ENCODE measurements at regions not wholly inside any gene's neighbourhood (a gene's known extent, or its start where the extent isn't known, plus 50 kb on each side); places are given as distances from the start of the nearest gene placed in this dataset.
"Not testable (repeated sequence)": the region's sequence is repeated elsewhere in the genome, so short reads cannot be mapped to it uniquely, and the experiment has no call there.

DNA sequence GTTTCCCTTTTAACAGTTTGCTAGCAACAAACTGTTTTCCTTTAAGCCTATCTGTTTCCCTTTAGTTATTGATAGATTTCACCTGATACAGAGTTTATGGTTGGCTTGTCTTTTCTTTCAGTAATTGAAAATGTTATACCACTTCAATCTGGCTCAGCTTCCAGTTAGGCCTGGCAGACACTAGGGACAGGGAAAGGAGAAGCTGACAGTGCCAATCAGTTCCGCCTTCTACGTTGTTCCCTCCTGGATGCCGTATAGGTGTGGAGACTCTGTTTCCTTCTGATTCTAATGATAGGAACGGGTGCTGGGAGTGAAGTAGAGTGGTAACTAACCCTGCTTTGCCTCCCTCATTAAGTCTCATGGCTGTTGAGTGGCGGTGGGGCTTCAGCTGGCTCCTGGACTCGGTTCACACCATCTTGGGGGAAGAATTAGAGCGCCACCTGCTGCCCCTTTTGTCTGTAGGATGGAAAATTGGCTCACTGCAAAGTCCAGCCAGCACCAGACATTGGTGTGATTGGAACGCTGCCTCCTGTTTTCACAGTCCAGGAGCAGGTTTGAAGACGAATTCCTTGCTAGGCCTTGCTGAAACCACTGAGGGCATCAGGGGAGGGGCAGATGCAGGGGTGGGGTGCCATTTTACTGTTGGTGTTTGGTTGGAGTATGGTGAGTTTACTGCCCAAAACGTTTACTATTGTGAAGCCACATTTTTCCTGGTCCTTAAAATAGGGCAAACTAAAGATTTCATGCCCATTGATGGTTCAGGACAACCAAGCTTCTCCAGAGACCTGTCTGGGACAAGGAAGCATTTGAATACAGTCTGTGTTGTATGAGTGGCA lies 1729.5 kb downstream of the GRIK2 start:
- Histone ChIP-seq H3K4me3 (ENCODE audit: insufficient read depth, low read depth, low read length) (no peak overlapping the region), H3K9me3 (ENCODE audit: control insufficient read depth, low read length) (no peaks in the 10 kb centered on the region), H3K36me3 (ENCODE audit: control insufficient read depth, insufficient read depth, low read length) (no peaks in the 10 kb centered on the region), H3K27ac (ENCODE audit: insufficient read depth, low read depth, low read length, poor library complexity, severe bottlenecking) (no peak overlapping the region), H3K27me3 (ENCODE audit: control insufficient read depth, insufficient read depth, low read length, poor library complexity, severe bottlenecking) (no peaks in the 10 kb centered on the region), H3K4me1 (ENCODE audit: control insufficient read depth, insufficient read depth, low read length) (no peaks in the 10 kb centered on the region)
- 38 to 40% methylated on average over 10 of the region's 10 CpGs for WGBS, 2 experiments

DNA sequence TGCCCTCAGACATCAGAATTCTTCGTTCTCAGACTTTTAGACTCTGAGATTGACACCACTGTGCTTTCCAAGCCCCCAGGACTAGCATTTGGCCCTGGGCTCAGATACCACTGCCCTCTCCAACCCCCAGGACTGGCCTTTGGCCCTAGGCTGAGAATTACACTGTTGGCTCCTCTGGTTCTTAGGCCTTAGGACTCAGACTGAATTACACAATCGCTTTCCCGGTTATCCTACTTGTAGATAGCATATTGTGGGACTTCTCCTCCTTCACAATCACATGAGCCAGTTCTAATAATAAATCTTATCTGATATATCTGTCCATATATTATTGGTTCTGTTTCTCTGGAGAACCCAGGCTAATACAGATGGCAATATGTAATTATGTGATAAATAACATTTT lies 1725.5 kb downstream of the GRIK2 start:
- Histone ChIP-seq H3K36me3 (ENCODE audit: control insufficient read depth, insufficient read depth, low read length) (no peaks in the 10 kb centered on the region), H3K27ac (ENCODE audit: insufficient read depth, low read depth, low read length, poor library complexity, severe bottlenecking) (no peak overlapping the region), H3K4me3 (ENCODE audit: insufficient read depth, low read depth, low read length) (no peak overlapping the region), H3K9me3 (ENCODE audit: control insufficient read depth, low read length) (no peaks in the 10 kb centered on the region), H3K4me1 (ENCODE audit: control insufficient read depth, insufficient read depth, low read length) (no peaks in the 10 kb centered on the region), H3K27me3 (ENCODE audit: control insufficient read depth, insufficient read depth, low read length, poor library complexity, severe bottlenecking) (no peaks in the 10 kb centered on the region)
- WGBS, 2 experiments = 65 to 75% methylated on average over 3 of the region's 3 CpGs

DNA sequence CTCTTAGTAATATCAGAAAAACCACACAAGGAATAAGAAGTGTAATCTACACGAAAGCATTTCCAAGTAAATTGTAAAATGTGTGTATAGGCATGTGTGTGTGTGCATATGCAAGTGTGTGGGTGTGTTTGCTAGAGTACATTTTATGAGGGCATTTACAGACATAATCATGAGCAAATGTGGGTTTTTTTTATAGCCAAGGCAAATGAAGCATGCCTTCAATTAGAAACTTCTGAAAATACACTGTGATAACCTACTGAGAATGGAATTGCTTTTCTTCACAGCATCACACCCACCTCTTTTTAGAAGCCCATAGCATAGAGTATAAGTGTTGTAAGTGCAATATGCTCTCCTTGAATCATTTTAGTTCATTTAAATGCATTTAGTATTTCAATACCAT lies 1721.1 kb downstream of the GRIK2 start:
- 95 to 100% methylated on average over 1 of the region's 1 CpG for WGBS, 2 experiments
- Histone ChIP-seq H3K27ac (ENCODE audit: insufficient read depth, low read depth, low read length, poor library complexity, severe bottlenecking) (no peak overlapping the region), H3K36me3 (ENCODE audit: control insufficient read depth, insufficient read depth, low read length) (no peaks in the 10 kb centered on the region), H3K4me1 (ENCODE audit: control insufficient read depth, insufficient read depth, low read length) (no peaks in the 10 kb centered on the region), H3K4me3 (ENCODE audit: insufficient read depth, low read depth, low read length) (no peak overlapping the region), H3K27me3 (ENCODE audit: control insufficient read depth, insufficient read depth, low read length, poor library complexity, severe bottlenecking) (no peaks in the 10 kb centered on the region), H3K9me3 (ENCODE audit: control insufficient read depth, low read length) (no peaks in the 10 kb centered on the region)

DNA sequence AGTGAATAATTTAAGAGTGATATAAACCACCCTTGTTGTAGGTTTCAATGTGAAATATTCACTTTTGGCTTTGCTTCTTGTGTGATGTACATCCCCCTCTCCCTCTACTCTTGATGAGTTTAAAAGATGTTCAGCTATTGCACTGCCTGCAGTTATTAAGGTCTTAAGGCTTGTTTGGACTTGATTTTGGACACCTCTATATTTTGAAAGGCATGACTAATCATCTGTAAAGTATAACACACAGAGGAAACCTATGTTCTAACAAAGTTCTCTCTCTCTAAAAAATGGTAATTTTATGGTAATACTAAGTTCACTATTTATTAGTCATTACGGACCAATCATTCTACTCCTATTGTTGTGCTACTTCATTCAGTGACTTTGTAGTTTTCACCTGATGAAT lies 1719.9 kb downstream of the GRIK2 start:
- 100% methylated on average over 1 of the region's 1 CpG; no CpG with 5 or more reads in 1 of the 2 experiments for WGBS, 2 experiments
- no peaks in the 10 kb centered on the region for H3K4me1 ChIP-seq (ENCODE audit: control insufficient read depth, insufficient read depth, low read length)
- no peak overlapping the region for H3K4me3 ChIP-seq (ENCODE audit: insufficient read depth, low read depth, low read length)
- no peaks in the 10 kb centered on the region for H3K9me3 ChIP-seq (ENCODE audit: control insufficient read depth, low read length)
- no peaks in the 10 kb centered on the region for H3K36me3 ChIP-seq (ENCODE audit: control insufficient read depth, insufficient read depth, low read length)
- no peaks in the 10 kb centered on the region for H3K27me3 ChIP-seq (ENCODE audit: control insufficient read depth, insufficient read depth, low read length, poor library complexity, severe bottlenecking)
- H3K27ac ChIP-seq (ENCODE audit: insufficient read depth, low read depth, low read length, poor library complexity, severe bottlenecking) = no peak overlapping the region

DNA sequence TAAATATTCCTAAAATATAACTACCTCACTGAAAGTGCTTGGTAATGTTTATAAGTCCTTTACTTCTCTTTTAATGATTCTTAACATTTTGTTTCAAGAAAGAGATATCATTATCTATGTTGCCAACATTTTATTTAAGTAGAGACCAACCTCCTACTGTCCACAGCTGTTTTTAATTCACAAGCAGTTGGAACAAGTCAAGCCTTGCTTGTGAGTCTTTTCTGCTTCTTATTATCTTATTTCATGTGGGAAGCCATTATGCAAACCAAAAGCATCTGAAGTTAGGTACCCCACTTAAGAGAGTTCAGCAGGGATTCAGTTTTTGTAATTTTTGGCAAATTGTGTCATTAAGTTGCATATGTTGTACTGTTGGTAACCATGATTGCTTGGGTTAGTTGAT lies 1714.5 kb downstream of the GRIK2 start:
- no peaks in the 10 kb centered on the region for H3K9me3 ChIP-seq (ENCODE audit: control insufficient read depth, low read length)
- H3K36me3 ChIP-seq (ENCODE audit: control insufficient read depth, insufficient read depth, low read length) = no peaks in the 10 kb centered on the region
- H3K27ac ChIP-seq (ENCODE audit: insufficient read depth, low read depth, low read length, poor library complexity, severe bottlenecking) = no peak overlapping the region
- H3K4me3 ChIP-seq (ENCODE audit: insufficient read depth, low read depth, low read length) = no peak overlapping the region
- H3K4me1 ChIP-seq (ENCODE audit: control insufficient read depth, insufficient read depth, low read length) = no peaks in the 10 kb centered on the region
- H3K27me3 ChIP-seq (ENCODE audit: control insufficient read depth, insufficient read depth, low read length, poor library complexity, severe bottlenecking) = no peaks in the 10 kb centered on the region

DNA sequence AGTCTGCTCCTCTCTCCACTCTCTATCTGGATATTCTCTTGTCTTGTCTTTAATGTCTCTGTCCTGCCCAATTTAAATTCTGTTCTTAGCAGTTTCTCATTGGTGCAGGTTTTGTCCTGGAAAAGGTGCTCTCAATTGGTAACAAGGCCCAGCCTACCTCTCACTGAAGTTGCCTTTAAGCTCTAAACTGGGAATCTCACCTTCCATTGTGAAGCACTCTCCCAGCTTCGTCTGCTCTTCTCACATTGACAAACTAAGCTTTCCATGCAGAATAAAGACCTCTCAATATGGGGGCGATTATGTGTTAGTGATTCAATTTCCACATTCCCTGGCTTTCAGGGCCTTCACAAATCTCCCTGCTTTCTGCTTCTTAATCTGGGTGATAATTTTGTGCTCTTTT lies 1712.2 kb downstream of the GRIK2 start:
- 43 to 58% methylated on average over 2 of the region's 2 CpGs for WGBS, 2 experiments
- Histone ChIP-seq H3K9me3 (ENCODE audit: control insufficient read depth, low read length) (no peaks in the 10 kb centered on the region), H3K4me3 (ENCODE audit: insufficient read depth, low read depth, low read length) (no peak overlapping the region), H3K27me3 (ENCODE audit: control insufficient read depth, insufficient read depth, low read length, poor library complexity, severe bottlenecking) (no peaks in the 10 kb centered on the region), H3K36me3 (ENCODE audit: control insufficient read depth, insufficient read depth, low read length) (no peaks in the 10 kb centered on the region), H3K4me1 (ENCODE audit: control insufficient read depth, insufficient read depth, low read length) (no peaks in the 10 kb centered on the region), H3K27ac (ENCODE audit: insufficient read depth, low read depth, low read length, poor library complexity, severe bottlenecking) (no peak overlapping the region)

DNA sequence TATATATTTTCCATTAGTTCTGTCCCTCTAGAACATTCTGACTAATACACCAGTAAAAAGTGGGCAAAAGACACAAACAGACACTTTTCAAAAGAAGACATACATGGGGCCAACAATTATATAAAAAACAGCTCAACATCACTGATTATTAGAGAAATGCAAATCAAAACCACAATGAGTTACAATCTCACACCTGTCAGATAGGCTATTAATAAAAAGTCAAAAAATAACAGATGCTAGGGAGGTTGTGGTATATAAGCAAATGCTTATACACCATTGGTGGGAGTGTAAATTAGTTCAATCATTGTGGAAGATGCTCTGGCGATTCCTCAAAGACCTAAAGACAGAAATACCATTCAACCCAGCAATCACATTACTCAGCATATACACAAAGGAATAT lies 1707.8 kb downstream of the GRIK2 start:
- H3K4me1 ChIP-seq (ENCODE audit: control insufficient read depth, insufficient read depth, low read length) = no peaks in the 10 kb centered on the region
- no peak overlapping the region for H3K4me3 ChIP-seq (ENCODE audit: insufficient read depth, low read depth, low read length)
- no peaks in the 10 kb centered on the region for H3K9me3 ChIP-seq (ENCODE audit: control insufficient read depth, low read length)
- no peaks in the 10 kb centered on the region for H3K27me3 ChIP-seq (ENCODE audit: control insufficient read depth, insufficient read depth, low read length, poor library complexity, severe bottlenecking)
- no peak overlapping the region for H3K27ac ChIP-seq (ENCODE audit: insufficient read depth, low read depth, low read length, poor library complexity, severe bottlenecking)
- no peaks in the 10 kb centered on the region for H3K36me3 ChIP-seq (ENCODE audit: control insufficient read depth, insufficient read depth, low read length)
- no CpG with 5 or more reads among the region's 1 CpG for WGBS, 2 experiments

DNA sequence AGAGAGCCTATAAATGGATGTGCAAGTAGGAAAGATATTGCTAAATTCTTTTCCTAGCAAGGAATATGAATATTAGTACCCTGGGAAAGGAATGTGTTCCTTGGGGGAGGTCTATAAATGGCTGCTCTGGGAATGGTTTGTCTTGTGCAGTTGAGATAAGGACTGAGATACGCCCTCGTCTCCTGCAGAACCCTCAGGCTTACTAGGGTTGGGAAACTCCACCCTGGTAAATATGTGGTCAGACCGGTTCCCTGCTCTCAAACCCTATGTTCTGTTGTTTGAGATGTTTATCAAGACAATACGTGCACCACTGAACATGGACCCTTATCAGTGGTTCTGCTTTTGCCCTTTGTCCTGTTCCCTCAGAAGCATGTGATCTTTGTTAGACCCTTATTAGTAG lies 1698.9 kb downstream of the GRIK2 start:
- H3K27me3 ChIP-seq (ENCODE audit: control insufficient read depth, insufficient read depth, low read length, poor library complexity, severe bottlenecking); H3K36me3 ChIP-seq (ENCODE audit: control insufficient read depth, insufficient read depth, low read length); H3K4me1 ChIP-seq (ENCODE audit: control insufficient read depth, insufficient read depth, low read length); H3K27ac ChIP-seq (ENCODE audit: insufficient read depth, low read depth, low read length, poor library complexity, severe bottlenecking); H3K9me3 ChIP-seq (ENCODE audit: control insufficient read depth, low read length); H3K4me3 ChIP-seq (ENCODE audit: insufficient read depth, low read depth, low read length): not testable (repeated sequence)
- 96 to 98% methylated on average over 4 of the region's 4 CpGs for WGBS, 2 experiments

DNA sequence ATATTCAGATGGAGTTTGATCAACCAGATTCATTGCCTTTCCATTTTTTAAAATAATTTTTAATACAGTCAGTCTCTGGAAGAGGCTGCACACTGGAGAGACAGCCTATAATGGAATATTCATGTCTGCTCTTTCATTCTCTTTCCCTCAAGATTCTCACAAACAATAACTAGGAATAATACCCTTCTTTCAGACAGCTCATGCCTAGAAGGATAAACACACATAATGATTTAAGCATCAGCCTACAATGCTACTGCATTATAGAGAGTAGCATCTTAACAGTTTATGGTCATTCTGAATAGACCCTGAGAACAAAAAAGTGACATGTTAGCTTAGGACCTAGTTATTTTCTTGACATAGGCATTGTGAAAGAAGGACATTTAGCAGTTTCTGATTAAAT lies 1692.3 kb downstream of the GRIK2 start:
- no peaks in the 10 kb centered on the region for H3K27me3 ChIP-seq (ENCODE audit: control insufficient read depth, insufficient read depth, low read length, poor library complexity, severe bottlenecking)
- H3K36me3 ChIP-seq (ENCODE audit: control insufficient read depth, insufficient read depth, low read length) = no peaks in the 10 kb centered on the region
- no peak overlapping the region for H3K4me3 ChIP-seq (ENCODE audit: insufficient read depth, low read depth, low read length)
- no peaks in the 10 kb centered on the region for H3K4me1 ChIP-seq (ENCODE audit: control insufficient read depth, insufficient read depth, low read length)
- H3K27ac ChIP-seq (ENCODE audit: insufficient read depth, low read depth, low read length, poor library complexity, severe bottlenecking) = no peak overlapping the region
- H3K9me3 ChIP-seq (ENCODE audit: control insufficient read depth, low read length) = no peaks in the 10 kb centered on the region

DNA sequence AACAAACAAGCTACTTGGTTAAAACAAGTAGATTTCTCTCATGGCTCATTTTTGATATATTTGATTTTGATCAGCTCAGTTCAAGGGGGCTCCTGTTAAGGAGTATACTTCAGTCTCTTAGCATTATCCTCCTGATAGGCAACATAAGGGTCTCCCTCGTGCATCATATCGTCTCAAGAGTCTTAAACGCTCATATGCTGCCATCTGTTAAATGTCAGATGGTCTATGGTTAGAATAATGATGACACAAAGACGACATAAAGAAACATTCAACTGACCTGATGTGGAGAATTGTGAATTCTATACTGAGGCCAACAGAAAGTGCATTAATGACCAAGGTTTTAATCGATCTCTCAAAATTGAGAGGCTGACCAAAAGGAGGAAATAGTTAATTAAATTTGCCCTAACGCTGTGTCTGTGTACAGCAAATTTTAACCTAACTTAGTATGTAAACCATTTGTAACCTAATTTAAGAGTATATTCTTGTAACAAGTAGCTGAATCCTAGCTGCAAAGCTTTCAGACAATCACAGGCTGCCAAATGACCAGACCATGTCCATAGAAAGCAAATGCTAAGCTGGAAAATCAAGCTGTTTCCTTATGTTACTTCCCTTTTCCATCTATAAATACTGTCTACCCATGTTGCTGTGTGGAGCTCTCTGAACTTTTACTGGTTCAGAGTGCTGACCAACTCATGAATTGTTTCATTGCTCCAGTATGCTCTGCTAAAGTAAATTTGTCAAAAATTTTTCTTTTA lies 1688.5 kb downstream of the GRIK2 start:
- no peaks in the 10 kb centered on the region for H3K27me3 ChIP-seq (ENCODE audit: control insufficient read depth, insufficient read depth, low read length, poor library complexity, severe bottlenecking)
- H3K9me3 ChIP-seq (ENCODE audit: control insufficient read depth, low read length) = no peaks in the 10 kb centered on the region
- H3K4me3 ChIP-seq (ENCODE audit: insufficient read depth, low read depth, low read length) = no peak overlapping the region
- 95 to 96% methylated on average over 5 to 6 of the region's 6 CpGs for WGBS, 2 experiments
- no peak overlapping the region for H3K27ac ChIP-seq (ENCODE audit: insufficient read depth, low read depth, low read length, poor library complexity, severe bottlenecking)
- no peaks in the 10 kb centered on the region for H3K4me1 ChIP-seq (ENCODE audit: control insufficient read depth, insufficient read depth, low read length)
- no peaks in the 10 kb centered on the region for H3K36me3 ChIP-seq (ENCODE audit: control insufficient read depth, insufficient read depth, low read length)
